OCI-M1 (cell line): ENCODE measurements at regions not wholly inside any gene's neighbourhood (a gene's known extent, or its start where the extent isn't known, plus 50 kb on each side); places are given as distances from the start of the nearest gene placed in this dataset.
A peak's percentile ranks its signal among the peaks of the same experiment; 100 is the strongest.

Experiments used
- DNase-seq: peaks from one replicate; lab custom pipeline; 2025; lab: John Stamatoyannopoulos, UW

DNA sequence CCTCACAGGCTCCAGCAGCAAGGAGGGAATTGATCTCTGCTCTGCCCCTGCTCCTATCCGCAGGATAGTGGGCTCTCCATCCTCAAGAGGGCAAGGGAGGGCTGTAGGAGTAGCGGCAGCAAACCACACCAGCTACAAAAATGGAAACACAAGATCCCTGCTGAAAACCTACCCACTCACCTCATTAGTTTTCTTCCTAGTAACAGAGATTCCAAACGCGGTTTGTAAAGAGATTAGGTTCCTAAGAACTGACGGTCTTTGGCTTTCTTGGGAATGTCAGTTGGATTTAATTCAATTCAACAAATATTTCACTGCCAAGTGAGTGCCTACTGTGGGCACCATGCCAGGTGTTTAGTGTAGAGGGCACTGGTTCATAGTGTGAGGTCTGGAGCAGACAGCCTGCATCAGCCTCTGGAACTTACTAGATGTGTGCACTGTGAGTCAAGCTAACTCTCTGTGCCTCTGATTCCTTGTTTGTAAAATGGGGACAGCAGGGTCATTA is 84.7 kb downstream of the MRPL46 start:
- no peak for DNase-seq

DNA sequence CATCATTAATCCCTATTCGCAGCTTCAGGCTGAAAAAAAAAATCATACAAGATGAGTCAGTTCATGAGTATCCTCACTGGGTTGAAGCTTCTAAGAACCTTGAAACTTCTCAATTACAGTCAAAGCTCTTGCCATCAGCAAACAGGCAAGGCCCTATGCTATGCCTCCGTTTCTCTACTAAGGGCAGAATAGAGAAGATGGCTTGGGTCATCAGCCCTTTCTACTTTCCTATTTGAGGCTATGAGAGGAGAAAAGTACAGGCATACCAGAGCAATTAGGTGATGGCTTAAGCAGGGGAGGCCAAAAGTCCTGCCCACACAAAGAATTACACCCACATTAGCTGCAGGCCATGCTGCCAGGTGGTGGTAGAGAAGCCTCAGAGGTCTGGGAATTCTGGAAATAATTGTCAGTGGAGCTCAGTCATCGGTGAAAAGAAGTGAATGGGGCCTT is 89.0 kb downstream of the MRPL46 start:
- DNase-seq, result no peak

GRCh38 chr15:88377509-88377908 is 89.7 kb downstream of the MRPL46 start:
- DNase-seq, result no peak

GRCh38 chr15:88376574-88377174 is 90.5 kb downstream of the MRPL46 start:
- no peak for DNase-seq

DNA sequence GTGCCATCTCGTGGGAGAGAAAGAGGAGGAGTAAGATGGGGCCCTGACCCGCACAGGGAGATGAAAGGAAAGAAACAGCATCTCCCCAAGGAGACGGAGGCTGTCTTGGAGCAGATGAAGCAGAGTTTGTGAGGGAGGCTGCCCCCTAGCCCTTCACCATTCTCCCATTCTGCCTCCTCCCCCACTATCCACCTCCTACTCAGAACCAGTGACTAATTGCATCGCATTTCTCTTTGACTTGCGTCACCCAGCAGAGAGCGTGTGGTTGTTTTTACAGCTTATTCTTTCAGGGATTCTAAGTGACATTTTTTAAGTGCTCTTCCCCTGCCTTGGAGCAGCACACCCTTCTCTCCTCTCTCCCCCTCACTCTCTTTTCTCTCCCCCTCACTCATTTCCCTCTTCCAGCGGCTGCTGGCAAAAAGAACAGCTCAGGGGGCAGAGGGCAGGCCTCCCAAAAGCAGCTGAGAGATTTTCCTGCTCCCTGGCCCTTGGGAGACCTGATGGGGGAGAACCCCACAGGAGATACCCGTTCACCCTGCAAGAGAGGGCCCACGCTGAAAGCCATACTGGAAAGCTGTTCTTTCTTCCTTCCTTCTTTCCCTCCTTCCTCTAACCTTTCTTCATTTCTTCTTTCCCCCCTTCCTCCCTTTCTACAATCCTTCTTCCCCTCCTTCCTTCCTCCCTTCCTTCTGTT is 91.8 kb downstream of the MRPL46 start:
- peak; percentile 13 for DNase-seq

DNA sequence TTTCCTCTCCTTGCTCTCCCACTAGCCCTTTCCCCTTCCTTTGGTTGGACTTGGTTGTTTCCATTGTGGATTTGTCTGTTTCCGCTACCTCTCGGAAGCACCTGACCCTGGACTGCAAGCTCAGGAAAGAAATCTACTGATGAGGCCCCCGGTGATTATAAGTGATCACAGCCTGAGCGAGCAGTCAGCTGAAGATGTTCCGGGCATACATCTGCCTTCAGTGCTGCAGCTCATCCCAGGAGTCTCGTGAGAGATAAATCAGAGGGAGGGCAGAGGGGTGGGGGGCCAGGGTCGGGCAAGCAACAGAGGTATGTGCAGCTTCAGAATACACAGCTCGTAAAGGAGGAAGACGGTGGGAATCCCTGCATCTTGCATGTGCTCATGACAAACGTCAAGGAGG is 102.1 kb downstream of the MRPL46 start:
- DNase-seq, result no peak

- DNase-seq, result no peak
Observed at GRCh38 chr15:88348579-88349230, 92.2 kb upstream of the NTRK3 start.

GRCh38 chr15:88345962-88346361 is 89.4 kb upstream of the NTRK3 start:
- no peak for DNase-seq

DNA sequence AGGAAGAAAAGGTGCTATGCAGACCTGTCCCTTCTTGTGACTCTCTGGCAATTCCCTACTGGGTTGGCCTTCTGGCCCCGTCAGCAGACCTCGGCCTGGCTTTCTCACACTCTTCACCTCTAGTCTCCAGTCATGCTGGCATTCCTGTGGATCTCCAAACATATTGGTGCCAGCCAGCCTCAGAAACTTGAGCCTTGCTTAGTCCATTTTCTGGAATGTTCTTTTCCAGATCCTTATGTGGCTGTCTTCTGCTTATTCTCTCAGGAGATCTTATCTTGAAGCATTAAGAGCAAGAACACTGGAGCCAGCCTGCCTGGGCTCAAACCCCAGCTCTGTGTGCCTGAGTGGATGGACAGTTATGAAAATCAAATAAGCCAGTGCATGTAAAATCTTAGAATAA is 88.2 kb upstream of the NTRK3 start:
- DNase-seq, result no peak

- DNase-seq, result no peak
Observed at GRCh38 chr15:88342666-88343065, 86.1 kb upstream of the NTRK3 start.

- no peak for DNase-seq
Observed at GRCh38 chr15:88341653-88342052, 85.1 kb upstream of the NTRK3 start.

- no peak for DNase-seq
Observed at GRCh38 chr15:88341006-88341405, 84.5 kb upstream of the NTRK3 start.

DNA sequence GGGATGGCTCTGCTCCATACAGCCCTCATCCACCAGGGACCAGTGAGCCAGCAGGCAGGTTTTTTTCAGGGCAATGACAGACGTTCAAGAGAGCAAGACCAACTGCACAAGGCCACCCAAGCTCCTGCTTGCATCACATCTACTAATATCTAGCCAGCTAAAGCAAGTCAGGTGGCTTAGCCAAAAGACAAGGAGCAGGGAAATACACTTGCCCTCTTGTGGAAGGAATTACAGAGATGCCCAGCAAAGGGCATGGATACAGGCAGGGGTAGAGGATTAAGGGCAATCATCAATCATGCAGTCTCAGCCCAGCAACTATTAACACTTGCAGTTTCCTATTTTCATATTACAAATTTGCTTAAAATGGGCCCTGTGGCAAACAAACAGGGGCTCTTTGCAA is 81.5 kb upstream of the NTRK3 start:
- no peak for DNase-seq

- no peak for DNase-seq
Observed at GRCh38 chr15:88335074-88335473, 78.5 kb upstream of the NTRK3 start.

DNA sequence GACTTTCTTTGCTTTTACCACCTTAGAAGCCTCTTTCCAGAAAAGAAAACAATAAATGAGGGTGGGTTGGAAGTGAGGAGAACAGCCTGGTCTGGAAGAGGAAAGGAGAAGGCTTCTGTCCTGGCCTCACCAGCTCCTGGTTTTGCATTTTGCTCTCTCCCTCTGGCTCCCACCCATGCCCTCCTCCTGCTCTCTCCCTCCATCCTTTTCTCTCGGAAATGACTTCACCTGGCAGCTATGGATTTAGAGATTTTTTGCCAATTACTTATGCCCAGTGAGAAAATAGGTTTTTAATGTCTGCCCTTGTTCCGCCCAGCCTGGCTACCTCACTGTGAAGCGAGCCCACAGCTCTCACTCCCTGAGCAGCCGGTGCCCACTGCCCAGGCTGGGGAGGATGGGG is 77.9 kb upstream of the NTRK3 start:
- no peak for DNase-seq

DNA sequence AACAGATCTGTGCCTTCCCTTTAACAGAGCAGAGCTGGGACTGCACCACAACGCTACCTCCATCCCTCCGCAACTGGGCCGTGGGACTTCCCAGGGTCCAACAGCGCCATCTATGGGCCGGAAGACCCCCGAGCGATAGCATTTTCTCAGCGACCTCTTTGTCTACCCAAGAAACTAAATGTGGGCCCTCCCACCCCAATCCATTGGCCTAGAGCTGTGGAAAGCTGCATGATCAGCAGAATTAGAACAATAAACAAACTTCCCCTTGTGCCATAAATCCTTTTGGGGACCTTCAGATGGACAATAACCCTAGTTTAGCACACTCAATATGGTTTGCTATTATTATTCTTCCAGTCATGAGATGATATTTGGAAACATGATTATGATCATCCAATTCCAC is 74.8 kb upstream of the NTRK3 start:
- peak; percentile 69 for DNase-seq

GRCh38 chr15:88326924-88327323 is 70.4 kb upstream of the NTRK3 start:
- DNase-seq, result no peak

GRCh38 chr15:88324741-88325065 is 68.2 kb upstream of the NTRK3 start:
- no peak for DNase-seq

GRCh38 chr15:88323976-88324740 is 67.6 kb upstream of the NTRK3 start:
- no peak for DNase-seq

DNA sequence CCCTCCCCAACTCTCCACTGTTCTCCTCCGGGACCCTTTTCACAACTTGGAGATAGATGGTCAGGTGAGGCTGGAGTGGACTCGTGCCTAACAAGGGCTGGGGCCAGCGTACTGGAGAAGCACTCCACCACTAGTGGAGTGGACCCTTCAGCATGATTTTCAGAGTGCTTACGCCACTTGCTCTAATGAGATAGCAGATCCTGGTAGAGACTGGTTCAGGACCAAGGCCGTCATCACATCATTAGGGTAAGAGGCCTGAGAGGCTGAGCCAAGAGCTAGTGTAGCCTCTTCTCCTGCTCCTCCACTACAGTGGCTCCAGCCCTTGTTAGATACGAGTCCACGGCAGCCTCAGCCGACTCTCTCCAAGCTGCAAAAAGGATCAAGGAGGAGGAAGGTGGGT is 66.9 kb upstream of the NTRK3 start:
- no peak for DNase-seq

DNA sequence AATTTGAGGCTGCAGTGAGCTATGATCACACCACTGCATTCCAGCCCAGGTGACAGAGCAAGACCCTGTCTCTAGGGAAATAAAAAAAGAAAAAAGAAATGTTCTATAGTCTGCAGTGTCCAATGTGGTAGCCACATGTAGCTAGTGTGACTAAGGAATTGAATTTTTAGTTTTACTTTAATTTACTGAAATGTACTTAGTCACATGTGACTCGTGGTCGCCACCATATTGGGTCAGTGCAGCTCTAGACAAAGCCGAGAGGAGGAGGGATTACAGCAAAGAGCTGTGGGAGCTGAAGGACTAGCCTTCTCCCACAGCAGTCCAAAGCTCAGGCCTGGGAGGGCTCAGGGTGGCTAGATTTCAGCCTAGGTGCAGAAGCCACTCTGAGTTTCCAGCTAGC is 65.9 kb upstream of the NTRK3 start:
- no peak for DNase-seq

- DNase-seq, result no peak
Observed at GRCh38 chr15:88321271-88321670, 64.7 kb upstream of the NTRK3 start.

GRCh38 chr15:88316586-88316985 is 60.0 kb upstream of the NTRK3 start:
- no peak for DNase-seq
